Upper lobe of right lung (tissue), 1 donor: ENCODE measurements at regions not wholly inside any gene's neighbourhood (a gene's known extent, or its start where the extent isn't known, plus 50 kb on each side); places are given as distances from the start of the nearest gene placed in this dataset.
A peak's percentile ranks its signal among the peaks of the same experiment; 100 is the strongest.

ENCODE experiments used
- ATAC-seq: fragments of 200-7000 bp; cut with Tn5 transposase; one replicate; pipeline ENCODE4 v1.9.1; 2020; ENCODE audit warnings: mild to moderate bottlenecking, moderate library complexity
- DNase-seq: peaks from one replicate; pipeline ENCODE4 v3.0.0-alpha.2; 2020
- H3K27ac ChIP-seq: fragments of 200-600 bp; one replicate; pipeline ENCODE4 v1.8.0; 2022
- H3K27me3 ChIP-seq: fragments of 200-600 bp; one replicate; pipeline ENCODE4 v1.8.0; 2022; ENCODE audit warnings: mild to moderate bottlenecking
- H3K36me3 ChIP-seq: fragments of 200-600 bp; one replicate; pipeline ENCODE4 v1.8.0; 2022
- H3K4me1 ChIP-seq: fragments of 200-600 bp; one replicate; pipeline ENCODE4 v1.8.0; 2022
- H3K4me3 ChIP-seq: fragments of 200-600 bp; one replicate; pipeline ENCODE4 v1.8.0; 2022; ENCODE audit warnings: mild to moderate bottlenecking
- H3K9me3 ChIP-seq: fragments of 200-600 bp; one replicate; pipeline ENCODE4 v1.8.0; 2022
- CTCF ChIP-seq: fragments of 200-600 bp; IDR thresholded peaks from one replicate; pipeline ENCODE4 v1.8.0; 2022; ENCODE audit warnings: antibody characterized with exemption
- intact Hi-C: fragments of 100-400 bp; cut with DNase I; formaldehyde crosslinking; loops from one replicate; pipeline ENCODE4 v1.11.0; 2022
- donor health status: DM: no; HTN: yes; CAD: no; lungs with severe emphysema.

- DNase-seq: no peak
- peaks cover 4% of the 10 kb centered on the region for H3K27me3 ChIP-seq
- no peaks in the 10 kb centered on the region for H3K9me3 ChIP-seq
- no peaks in the 10 kb centered on the region for H3K4me1 ChIP-seq
- H3K36me3 ChIP-seq: no peaks in the 10 kb centered on the region
- TF ChIP-seq CTCF: no peak
- no peak for ATAC-seq
- H3K27ac ChIP-seq: no peak overlapping the region
- intact Hi-C loops: no loop called here
- no peak overlapping the region for H3K4me3 ChIP-seq
These were observed 457.2 kb downstream of the AJAP1 start for GRCh38 chr1:5111581-5111980.

GRCh38 chr1:5110508-5110907 lies 456.1 kb downstream of the AJAP1 start:
- H3K4me3 ChIP-seq: no peak overlapping the region
- H3K36me3 ChIP-seq: no peaks in the 10 kb centered on the region
- no peak for DNase-seq
- ATAC-seq: no peak
- no peak overlapping the region for H3K27ac ChIP-seq
- H3K27me3 ChIP-seq: peaks cover 4% of the 10 kb centered on the region
- no peaks in the 10 kb centered on the region for H3K4me1 ChIP-seq
- H3K9me3 ChIP-seq: no peaks in the 10 kb centered on the region
- intact Hi-C loops: no loop called here
- no peak for TF ChIP-seq CTCF

- DNase-seq: no peak
- Histone ChIP-seq H3K4me3 (no peak overlapping the region), H3K36me3 (no peaks in the 10 kb centered on the region), H3K4me1 (no peaks in the 10 kb centered on the region), H3K9me3 (no peaks in the 10 kb centered on the region), H3K27ac (no peak overlapping the region), H3K27me3 (peaks cover 4% of the 10 kb centered on the region)
- ATAC-seq: no peak
- intact Hi-C loops: no loop called here
- no peak for TF ChIP-seq CTCF
These were observed 455.2 kb downstream of the AJAP1 start for GRCh38 chr1:5109633-5110032.

- H3K36me3 ChIP-seq: no peaks in the 10 kb centered on the region
- H3K4me3 ChIP-seq: no peak overlapping the region
- H3K27me3 ChIP-seq: peaks cover 4% of the 10 kb centered on the region
- no peaks in the 10 kb centered on the region for H3K4me1 ChIP-seq
- TF ChIP-seq CTCF: no peak
- ATAC-seq (no peak), DNase-seq (no peak)
- no peak overlapping the region for H3K27ac ChIP-seq
- intact Hi-C loops: no loop called here
- no peaks in the 10 kb centered on the region for H3K9me3 ChIP-seq
These were observed 454.3 kb downstream of the AJAP1 start for GRCh38 chr1:5108740-5109139.

GRCh38 chr1:5105744-5106143 lies 451.3 kb downstream of the AJAP1 start:
- Histone ChIP-seq H3K36me3 (no peaks in the 10 kb centered on the region), H3K27me3 (no peaks in the 10 kb centered on the region), H3K4me3 (no peak overlapping the region), H3K27ac (no peak overlapping the region), H3K4me1 (no peaks in the 10 kb centered on the region), H3K9me3 (no peaks in the 10 kb centered on the region)
- intact Hi-C loops: no loop called here
- no peak for TF ChIP-seq CTCF
- no peak for ATAC-seq
- DNase-seq: no peak

GRCh38 chr1:5099558-5099957 lies 445.1 kb downstream of the AJAP1 start:
- no peak for TF ChIP-seq CTCF
- peak; percentile 39 for ATAC-seq

More at GRCh38 chr1:5099558-5099957, 445.1 kb downstream of the AJAP1 start:
- Histone ChIP-seq H3K36me3 (no peaks in the 10 kb centered on the region), H3K27ac (no peak overlapping the region), H3K27me3 (no peaks in the 10 kb centered on the region), H3K9me3 (peaks cover 4% of the 10 kb centered on the region), H3K4me1 (no peaks in the 10 kb centered on the region), H3K4me3 (no peak overlapping the region)
- no peak for DNase-seq
- intact Hi-C loops: no loop called here
